HepG2 (cell line): ENCODE measurements at regions not wholly inside any gene's neighbourhood (a gene's known extent, or its start where the extent isn't known, plus 50 kb on each side); places are given as distances from the start of the nearest gene placed in this dataset.

ENCODE experiments used
- ARID3A ChIP-seq: IDR thresholded peaks from 2 replicates; pipeline ENCODE4 v1.6.1; 2012; ENCODE audit warnings: low read depth, low read length, improper control_type of control experiment
- BRD4 ChIP-seq: sonication (generic); formaldehyde crosslinking; IDR thresholded peaks from 2 replicates; pipeline ENCODE4 v1.4.0; 2020; ENCODE audit warnings: missing genetic modification reagents
- CTCF ChIP-seq: sonication (generic); formaldehyde crosslinking; IDR thresholded peaks from 2 replicates; pipeline ENCODE4 v1.5.0; 2020; ENCODE audit warnings: mild to moderate bottlenecking, missing genetic modification reagents, moderate library complexity
- EZH2 ChIP-seq: conservative IDR thresholded peaks from 2 replicates; pipeline ENCODE4 v1.6.1; 2012; ENCODE audit warnings: mild to moderate bottlenecking, low read depth, low read length, moderate library complexity
- HINFP ChIP-seq: sonication (generic); formaldehyde crosslinking; IDR thresholded peaks from 2 replicates; pipeline ENCODE4 v1.4.0; 2020; ENCODE audit warnings: low read depth, mild to moderate bottlenecking, missing genetic modification reagents
- NAIF1 ChIP-seq: sonication (generic); formaldehyde crosslinking; IDR thresholded peaks from 2 replicates; pipeline ENCODE4 v1.5.0; 2020; ENCODE audit warnings: mild to moderate bottlenecking, missing genetic modification reagents, borderline replicate concordance
- POLR2AphosphoS5 ChIP-seq: IDR thresholded peaks from 2 replicates; pipeline ENCODE4 v1.6.1; 2012; ENCODE audit warnings: low read depth, low read length
- SALL1 ChIP-seq: sonication (generic); formaldehyde crosslinking; IDR thresholded peaks from 2 replicates; pipeline ENCODE4 v1.8.0; 2022; ENCODE audit warnings: mild to moderate bottlenecking, missing genetic modification reagents

GRCh38 chr12:124375141-124375788 is 80.4 kb downstream of the RFLNA start:
- TF ChIP-seq CTCF (peak; percentile 15; the same call in 1 of the 2 replicates), BRD4 (CRISPR knock-in tag) (no peak), HINFP (no peak), NAIF1 (CRISPR knock-in tag) (no peak), SALL1 (no peak), ARID3A (no peak), POLR2AphosphoS5 (no peak), EZH2 (no peak)
